Neural progenitor cell (in vitro differentiated cells): ENCODE measurements at regions not wholly inside any gene's neighbourhood (a gene's known extent, or its start where the extent isn't known, plus 50 kb on each side); places are given as distances from the start of the nearest gene placed in this dataset.

Experiments
- DNase-seq: peaks from one replicate; pipeline ENCODE4 v3.0.0-alpha.2; 2016; ENCODE audit warnings: low spot score
- H2AFZ ChIP-seq: fragments of 200-600 bp; sonication (generic); replicated peaks from 2 replicates; pipeline ENCODE4 v1.6.1; 2016; ENCODE audit warnings: antibody characterized with exemption
- H3F3A ChIP-seq: fragments of 200-600 bp; sonication (generic); 2 replicates; pipeline ENCODE4 v1.6.1; 2016; ENCODE audit warnings: antibody characterized with exemption, low read depth
- H3K27ac ChIP-seq: fragments of 200-600 bp; sonication (generic); 2 replicates; pipeline ENCODE4 v1.5.1; 2016; ENCODE audit warnings: mild to moderate bottlenecking
- H3K27me3 ChIP-seq: fragments of 200-600 bp; sonication (generic); 2 replicates; pipeline ENCODE4 v1.6.1; 2016; ENCODE audit warnings: mild to moderate bottlenecking, moderate library complexity
- H3K36me3 ChIP-seq: fragments of 200-600 bp; sonication (generic); 2 replicates; pipeline ENCODE4 v1.5.1; 2016
- H3K4me1 ChIP-seq: fragments of 200-600 bp; sonication (generic); 2 replicates; pipeline ENCODE4 v1.6.1; 2016; ENCODE audit warnings: mixed run types
- H3K4me2 ChIP-seq: fragments of 200-600 bp; sonication (generic); 2 replicates; pipeline ENCODE4 v1.6.1; 2016
- H3K4me3 ChIP-seq: fragments of 200-600 bp; sonication (generic); 2 replicates; pipeline ENCODE4 v1.5.1; 2016
- H3K79me2 ChIP-seq: fragments of 200-600 bp; sonication (generic); 2 replicates; pipeline ENCODE4 v1.6.1; 2016; ENCODE audit warnings: low read depth
- H3K9ac ChIP-seq: fragments of 200-600 bp; sonication (generic); 2 replicates; pipeline ENCODE4 v1.6.1; 2016
- H3K9me3 ChIP-seq: fragments of 200-600 bp; sonication (generic); 2 replicates; pipeline ENCODE4 v1.5.1; 2016; ENCODE audit warnings: low read depth
- H4K20me1 ChIP-seq: fragments of 200-600 bp; sonication (generic); 2 replicates; pipeline ENCODE4 v1.6.1; 2016; ENCODE audit warnings: low read depth
- H3K27ac Mint-ChIP-seq: 3 replicates; pipeline ENCODE4 v1.8.0; 2021; ENCODE audit warnings: mixed read lengths
- H3K27me3 Mint-ChIP-seq: 2 replicates; pipeline ENCODE4 v1.8.0; 2022; ENCODE audit warnings: low read depth, mild to moderate bottlenecking, inconsistent platforms, moderate library complexity, mixed read lengths; ENCODE audit not compliant: insufficient read depth
- H3K36me3 Mint-ChIP-seq: 3 replicates; pipeline ENCODE4 v1.8.0; 2021; ENCODE audit warnings: mixed read lengths
- H3K4me1 Mint-ChIP-seq: 3 replicates; pipeline ENCODE4 v1.8.0; 2021; ENCODE audit warnings: mixed read lengths
- H3K4me3 Mint-ChIP-seq: 3 replicates; pipeline ENCODE4 v1.8.0; 2021; ENCODE audit warnings: mild to moderate bottlenecking, moderate library complexity, mixed read lengths
- H3K9me3 Mint-ChIP-seq: 3 replicates; pipeline ENCODE4 v1.8.0; 2020; ENCODE audit warnings: mixed read lengths
- EZH2 ChIP-seq: fragments of 200-600 bp; sonication (generic); IDR thresholded peaks from 2 replicates; pipeline ENCODE4 v1.6.1; 2017; ENCODE audit warnings: antibody characterized with exemption, mild to moderate bottlenecking, moderate library complexity
- EZH2phosphoT487 ChIP-seq: fragments of 200-600 bp; sonication (generic); IDR thresholded peaks from 2 replicates; pipeline ENCODE4 v1.6.1; 2017; ENCODE audit warnings: antibody characterized with exemption
- TF ChIP-seq, protein P1 (sequence below): fragments of 200-600 bp; sonication (generic); IDR thresholded peaks from 2 replicates; pipeline ENCODE4 v1.5.1; 2017; ENCODE audit warnings: antibody characterized with exemption, mild to moderate bottlenecking

DNA sequence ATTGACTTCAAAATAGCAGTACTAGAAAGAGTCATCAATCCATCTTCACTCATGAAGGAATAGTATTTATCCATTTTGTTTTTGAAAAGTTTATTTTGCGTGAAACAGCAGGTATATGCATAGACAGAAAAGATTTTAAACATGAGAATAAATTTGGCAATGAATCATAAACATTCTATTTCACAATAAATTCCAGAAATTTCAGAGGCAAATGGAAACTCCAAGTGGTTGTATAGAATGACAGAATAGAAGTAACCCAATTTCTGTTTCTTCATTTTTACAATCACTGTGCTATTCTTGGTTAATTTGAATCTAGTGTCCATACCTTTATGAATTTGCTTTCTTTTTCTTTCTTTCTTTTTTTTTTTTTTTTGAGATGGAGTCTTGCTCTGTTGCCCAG lies 173.0 kb upstream of the ECI2 start:
- Histone ChIP-seq H3K27me3 (no peaks in the 10 kb centered on the region), H3K9me3 (no peaks in the 10 kb centered on the region), H3K4me3 (no peak overlapping the region), H3K79me2 (no peaks in the 10 kb centered on the region), H3K4me1 (no peaks in the 10 kb centered on the region), H4K20me1 (no peaks in the 10 kb centered on the region), H3K36me3 (no peaks in the 10 kb centered on the region), H2AFZ (no peak overlapping the region), H3F3A (no peaks in the 10 kb centered on the region), H3K27ac (no peak overlapping the region), H3K9ac (no peak overlapping the region), H3K4me2 (no peak overlapping the region)
- TF ChIP-seq, protein P1, sequence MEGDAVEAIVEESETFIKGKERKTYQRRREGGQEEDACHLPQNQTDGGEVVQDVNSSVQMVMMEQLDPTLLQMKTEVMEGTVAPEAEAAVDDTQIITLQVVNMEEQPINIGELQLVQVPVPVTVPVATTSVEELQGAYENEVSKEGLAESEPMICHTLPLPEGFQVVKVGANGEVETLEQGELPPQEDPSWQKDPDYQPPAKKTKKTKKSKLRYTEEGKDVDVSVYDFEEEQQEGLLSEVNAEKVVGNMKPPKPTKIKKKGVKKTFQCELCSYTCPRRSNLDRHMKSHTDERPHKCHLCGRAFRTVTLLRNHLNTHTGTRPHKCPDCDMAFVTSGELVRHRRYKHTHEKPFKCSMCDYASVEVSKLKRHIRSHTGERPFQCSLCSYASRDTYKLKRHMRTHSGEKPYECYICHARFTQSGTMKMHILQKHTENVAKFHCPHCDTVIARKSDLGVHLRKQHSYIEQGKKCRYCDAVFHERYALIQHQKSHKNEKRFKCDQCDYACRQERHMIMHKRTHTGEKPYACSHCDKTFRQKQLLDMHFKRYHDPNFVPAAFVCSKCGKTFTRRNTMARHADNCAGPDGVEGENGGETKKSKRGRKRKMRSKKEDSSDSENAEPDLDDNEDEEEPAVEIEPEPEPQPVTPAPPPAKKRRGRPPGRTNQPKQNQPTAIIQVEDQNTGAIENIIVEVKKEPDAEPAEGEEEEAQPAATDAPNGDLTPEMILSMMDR: no peak
- TF ChIP-seq EZH2phosphoT487 (no peak), EZH2 (no peak)
- Mint-ChIP-seq H3K36me3 (no peaks in the 10 kb centered on the region), H3K27ac (no peak overlapping the region), H3K27me3 (no peaks in the 10 kb centered on the region), H3K9me3 (peaks cover 22% of the 10 kb centered on the region), H3K4me3 (no peak overlapping the region), H3K4me1 (no peaks in the 10 kb centered on the region)
- no peak for DNase-seq

DNA sequence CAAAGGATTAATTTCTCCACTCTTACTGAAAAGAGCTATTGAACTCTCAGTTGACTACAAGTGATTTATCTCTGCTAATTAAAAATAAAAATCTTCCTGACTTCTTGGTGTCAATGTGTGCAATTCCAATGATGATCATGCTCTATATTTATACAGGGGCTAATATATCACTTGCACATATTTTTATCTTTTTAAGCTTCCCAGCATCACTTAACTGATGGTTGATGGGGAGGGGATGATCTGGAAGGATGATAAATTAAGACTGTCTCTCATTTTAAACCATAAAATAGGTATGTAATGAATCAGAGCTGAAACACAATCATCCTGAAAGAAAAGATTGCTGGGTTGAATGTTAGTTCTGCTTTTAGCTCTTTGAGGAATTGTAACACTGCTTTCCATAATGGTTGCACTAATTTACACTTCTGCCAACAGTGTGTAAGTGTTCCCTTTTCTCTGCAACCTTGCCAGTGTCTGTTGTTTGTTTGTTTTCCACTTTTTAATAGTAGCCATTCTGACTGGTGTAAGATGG lies 169.6 kb upstream of the ECI2 start:
- Histone ChIP-seq H3K4me2 (no peak overlapping the region), H3K9ac (no peak overlapping the region), H3K4me1 (no peaks in the 10 kb centered on the region), H3K36me3 (no peaks in the 10 kb centered on the region), H3K79me2 (no peaks in the 10 kb centered on the region), H3K9me3 (no peaks in the 10 kb centered on the region), H3K27me3 (no peaks in the 10 kb centered on the region), H3K27ac (no peak overlapping the region), H3F3A (no peaks in the 10 kb centered on the region), H3K4me3 (no peak overlapping the region), H4K20me1 (no peaks in the 10 kb centered on the region), H2AFZ (no peak overlapping the region)
- Mint-ChIP-seq H3K9me3 (no peaks in the 10 kb centered on the region), H3K4me1 (no peaks in the 10 kb centered on the region), H3K36me3 (no peaks in the 10 kb centered on the region), H3K27me3 (no peaks in the 10 kb centered on the region), H3K4me3 (no peak overlapping the region), H3K27ac (no peak overlapping the region)
- TF ChIP-seq EZH2 (no peak), EZH2phosphoT487 (no peak)
- TF ChIP-seq, protein P1: no peak
- DNase-seq: no peak

DNA sequence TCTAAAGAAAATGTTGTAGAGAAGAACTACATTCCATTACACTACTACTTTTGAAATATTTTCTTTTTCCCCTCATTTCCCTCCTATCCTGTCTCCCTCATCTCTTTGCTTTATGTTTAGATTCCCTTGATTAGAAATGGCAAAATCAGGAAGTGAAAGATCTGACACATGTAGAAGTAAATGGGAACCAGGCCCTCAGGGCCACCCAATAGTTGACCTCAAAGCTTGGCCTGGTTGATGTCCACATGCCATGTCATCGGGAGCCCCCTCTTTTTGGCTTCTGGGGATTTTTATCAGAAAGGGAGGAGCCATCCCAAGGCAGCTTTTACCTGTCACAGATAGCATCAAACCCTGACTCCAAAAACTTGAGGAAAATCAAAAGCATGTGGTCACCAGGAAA lies 168.3 kb upstream of the ECI2 start:
- no peaks in the 10 kb centered on the region for H3K36me3 ChIP-seq
- DNase-seq: no peak
- no peak overlapping the region for H3K27ac Mint-ChIP-seq
- no peak overlapping the region for H3K27ac ChIP-seq
- H3K4me3 Mint-ChIP-seq: no peak overlapping the region
- H3K9me3 Mint-ChIP-seq: peaks cover under 1% of the 10 kb centered on the region
- H3K36me3 Mint-ChIP-seq: no peaks in the 10 kb centered on the region
- H4K20me1 ChIP-seq: no peaks in the 10 kb centered on the region
- H3K9ac ChIP-seq: no peak overlapping the region
- H3K9me3 ChIP-seq: no peaks in the 10 kb centered on the region
- no peaks in the 10 kb centered on the region for H3K27me3 ChIP-seq
- no peaks in the 10 kb centered on the region for H3K4me1 Mint-ChIP-seq
- H3K4me3 ChIP-seq: no peak overlapping the region
- no peaks in the 10 kb centered on the region for H3K4me1 ChIP-seq
- H3K79me2 ChIP-seq: no peaks in the 10 kb centered on the region
- no peaks in the 10 kb centered on the region for H3F3A ChIP-seq
- TF ChIP-seq EZH2 (no peak), EZH2phosphoT487 (no peak)
- TF ChIP-seq, protein P1: no peak
- H2AFZ ChIP-seq: no peak overlapping the region
- no peaks in the 10 kb centered on the region for H3K27me3 Mint-ChIP-seq
- H3K4me2 ChIP-seq: no peak overlapping the region
